Activated naive CD4-positive, alpha-beta T cell treated with anti-CD3 and anti-CD28 coated beads for 36 hours (primary cell): ENCODE measurements at regions not wholly inside any gene's neighbourhood (a gene's known extent, or its start where the extent isn't known, plus 50 kb on each side); places are given as distances from the start of the nearest gene placed in this dataset.
A peak's percentile ranks its signal among the peaks of the same experiment; 100 is the strongest.
"Not testable (repeated sequence)": the region's sequence is repeated elsewhere in the genome, so short reads cannot be mapped to it uniquely, and the experiment has no call there.

Experiments used
- CTCF ChIA-PET: fragments of 350-600 bp; sonication (Branson Sonifier 250); formaldehyde crosslinking; loops from one replicate; lab custom pipeline; 2021; ENCODE audit warnings: antibody characterized with exemption; lab: Charles Lee
- DNase-seq: peaks from one replicate; pipeline ENCODE4 v3.0.0-alpha.2; 2020
- H3K27ac Mint-ChIP-seq: one replicate; pipeline ENCODE4 v1.8.0; 2021; ENCODE audit warnings: mild to moderate bottlenecking, mixed read lengths
- H3K27me3 Mint-ChIP-seq: one replicate; pipeline ENCODE4 v1.8.0; 2021; ENCODE audit warnings: low read depth, mixed read lengths
- H3K36me3 Mint-ChIP-seq: one replicate; pipeline ENCODE4 v1.8.0; 2021; ENCODE audit warnings: low read depth, mixed read lengths
- H3K4me1 Mint-ChIP-seq: one replicate; pipeline ENCODE4 v1.8.0; 2021; ENCODE audit warnings: low read depth, mixed read lengths
- H3K4me3 Mint-ChIP-seq: one replicate; pipeline ENCODE4 v1.8.0; 2021; ENCODE audit warnings: mild to moderate bottlenecking, moderate library complexity, mixed read lengths
- H3K9me3 Mint-ChIP-seq: one replicate; pipeline ENCODE4 v1.8.0; 2021; ENCODE audit warnings: mixed read lengths
- intact Hi-C: fragments of 100-400 bp; cut with micrococcal nuclease; formaldehyde crosslinking; loops from one replicate; pipeline ENCODE4 v1.15.1; 2023

GRCh38 chr20:63145156-63145555 lies 70.8 kb downstream of the YTHDF1 start:
- Mint-ChIP-seq H3K9me3 (peaks cover 10% of the 10 kb centered on the region), H3K4me3 (no peak overlapping the region), H3K4me1 (no peaks in the 10 kb centered on the region), H3K27ac (no peak overlapping the region), H3K36me3 (no peaks in the 10 kb centered on the region), H3K27me3 (peaks cover 15% of the 10 kb centered on the region)
- intact Hi-C loops, result no loop called here
- no peak for DNase-seq
- CTCF ChIA-PET, result no interaction called here

GRCh38 chr20:63142933-63143332 lies 73.0 kb downstream of the YTHDF1 start:
- CTCF ChIA-PET, result no interaction called here
- H3K4me1 Mint-ChIP-seq, result no peaks in the 10 kb centered on the region
- H3K9me3 Mint-ChIP-seq, result peaks cover 3% of the 10 kb centered on the region
- intact Hi-C loops, result no loop called here
- H3K4me3 Mint-ChIP-seq, result no peak overlapping the region
- no peak overlapping the region for H3K27ac Mint-ChIP-seq
- no peak for DNase-seq
- H3K27me3 Mint-ChIP-seq, result peaks cover 7% of the 10 kb centered on the region
- H3K36me3 Mint-ChIP-seq, result no peaks in the 10 kb centered on the region

- CTCF ChIA-PET, result no interaction called here
- Mint-ChIP-seq H3K9me3 (no peaks in the 10 kb centered on the region), H3K4me3 (no peak overlapping the region), H3K27ac (no peak overlapping the region), H3K4me1 (no peaks in the 10 kb centered on the region), H3K27me3 (peaks cover 3% of the 10 kb centered on the region), H3K36me3 (no peaks in the 10 kb centered on the region)
- DNase-seq, result no peak
- intact Hi-C loops, result no loop called here
These were observed 74.4 kb downstream of the YTHDF1 start for GRCh38 chr20:63141531-63141930.

GRCh38 chr20:63140514-63141433 lies 75.2 kb downstream of the YTHDF1 start:
- intact Hi-C loops, result no loop called here
- no peaks in the 10 kb centered on the region for H3K9me3 Mint-ChIP-seq
- no peak for DNase-seq
- no peaks in the 10 kb centered on the region for H3K4me1 Mint-ChIP-seq
- no peaks in the 10 kb centered on the region for H3K36me3 Mint-ChIP-seq
- H3K27me3 Mint-ChIP-seq, result peaks cover 3% of the 10 kb centered on the region
- no peak overlapping the region for H3K27ac Mint-ChIP-seq
- H3K4me3 Mint-ChIP-seq, result no peak overlapping the region
- CTCF ChIA-PET, result interaction anchor here (0.7 kb wide), 1 partner anchor 391 kb away, joined by 3 read pairs; no protein-coding TSS in a partner anchor

GRCh38 chr20:63139837-63140236 lies 76.1 kb downstream of the YTHDF1 start:
- CTCF ChIA-PET, result no interaction called here
- Mint-ChIP-seq H3K27me3 (no peaks in the 10 kb centered on the region), H3K4me3 (no peak overlapping the region), H3K36me3 (no peaks in the 10 kb centered on the region), H3K4me1 (no peaks in the 10 kb centered on the region), H3K9me3 (no peaks in the 10 kb centered on the region), H3K27ac (no peak overlapping the region)
- DNase-seq, result no peak
- intact Hi-C loops, result no loop called here

- intact Hi-C loops, result no loop called here
- H3K4me1 Mint-ChIP-seq, result no peaks in the 10 kb centered on the region
- no peak overlapping the region for H3K4me3 Mint-ChIP-seq
- DNase-seq, result no peak
- no peak overlapping the region for H3K27ac Mint-ChIP-seq
- H3K36me3 Mint-ChIP-seq, result no peaks in the 10 kb centered on the region
- H3K9me3 Mint-ChIP-seq, result no peaks in the 10 kb centered on the region
- H3K27me3 Mint-ChIP-seq, result no peaks in the 10 kb centered on the region
- CTCF ChIA-PET, result no interaction called here
These were observed 76.6 kb downstream of the YTHDF1 start for GRCh38 chr20:63139356-63139755.

- Mint-ChIP-seq H3K36me3 (no peaks in the 10 kb centered on the region), H3K9me3 (no peaks in the 10 kb centered on the region)
- CTCF ChIA-PET, result interaction anchor here (0.6 kb wide), 1 partner anchor 784 kb away, joined by 3 read pairs; no protein-coding TSS in a partner anchor
These were observed 77.0 kb downstream of the YTHDF1 start for GRCh38 chr20:63138855-63139341.

GRCh38 chr20:63137851-63138415 lies 78.0 kb downstream of the YTHDF1 start:
- H3K4me1 Mint-ChIP-seq, result no peaks in the 10 kb centered on the region

More at GRCh38 chr20:63138855-63139341, 77.0 kb downstream of the YTHDF1 start:
- DNase-seq, result no peak
- Mint-ChIP-seq H3K27ac (no peak overlapping the region), H3K27me3 (no peaks in the 10 kb centered on the region), H3K4me3 (no peak overlapping the region), H3K4me1 (no peaks in the 10 kb centered on the region)
- intact Hi-C loops, result no loop called here

GRCh38 chr20:63136296-63136695 lies 79.6 kb downstream of the YTHDF1 start:
- H3K9me3 Mint-ChIP-seq, result no peaks in the 10 kb centered on the region
- H3K4me3 Mint-ChIP-seq, result no peak overlapping the region
- DNase-seq, result no peak
- no peaks in the 10 kb centered on the region for H3K36me3 Mint-ChIP-seq
- H3K4me1 Mint-ChIP-seq, result no peaks in the 10 kb centered on the region
- H3K27ac Mint-ChIP-seq, result no peak overlapping the region
- CTCF ChIA-PET, result no interaction called here
- intact Hi-C loops, result no loop called here
- no peaks in the 10 kb centered on the region for H3K27me3 Mint-ChIP-seq

More at GRCh38 chr20:63137851-63138415, 78.0 kb downstream of the YTHDF1 start:
- no peak for DNase-seq
- H3K27ac Mint-ChIP-seq, result no peak overlapping the region
- no peak overlapping the region for H3K4me3 Mint-ChIP-seq
- H3K36me3 Mint-ChIP-seq, result no peaks in the 10 kb centered on the region
- CTCF ChIA-PET, result no interaction called here
- H3K27me3 Mint-ChIP-seq, result no peaks in the 10 kb centered on the region
- no peaks in the 10 kb centered on the region for H3K9me3 Mint-ChIP-seq
- intact Hi-C loops, result no loop called here

GRCh38 chr20:63135411-63135810 lies 80.5 kb downstream of the YTHDF1 start:
- intact Hi-C loops, result no loop called here
- DNase-seq, result no peak
- Mint-ChIP-seq H3K27ac (no peak overlapping the region), H3K36me3 (no peaks in the 10 kb centered on the region), H3K4me3 (no peak overlapping the region), H3K9me3 (no peaks in the 10 kb centered on the region), H3K27me3 (peaks cover 4% of the 10 kb centered on the region), H3K4me1 (no peaks in the 10 kb centered on the region)
- CTCF ChIA-PET, result no interaction called here

- intact Hi-C loops, H3K27me3 Mint-ChIP-seq, H3K9me3 Mint-ChIP-seq, H3K36me3 Mint-ChIP-seq, H3K4me1 Mint-ChIP-seq, H3K27ac Mint-ChIP-seq, CTCF ChIA-PET, H3K4me3 Mint-ChIP-seq: not testable (repeated sequence)
- DNase-seq, result peak; percentile 11
These were observed 81.1 kb downstream of the YTHDF1 start for GRCh38 chr20:63134711-63135361.

GRCh38 chr20:63134201-63134612 lies 81.7 kb downstream of the YTHDF1 start:
- H3K27me3 Mint-ChIP-seq, result peaks cover 9% of the 10 kb centered on the region
- no peak overlapping the region for H3K27ac Mint-ChIP-seq
- H3K4me1 Mint-ChIP-seq, result no peaks in the 10 kb centered on the region
- CTCF ChIA-PET, result no interaction called here
- intact Hi-C loops, result no loop called here
- H3K4me3 Mint-ChIP-seq, result no peak overlapping the region
- no peaks in the 10 kb centered on the region for H3K9me3 Mint-ChIP-seq
- H3K36me3 Mint-ChIP-seq, result no peaks in the 10 kb centered on the region
- DNase-seq, result no peak
